GM12892 (cell line): ENCODE measurements at regions not wholly inside any gene's neighbourhood (a gene's known extent, or its start where the extent isn't known, plus 50 kb on each side); places are given as distances from the start of the nearest gene placed in this dataset.

Experiments
- POLR2A ChIP-seq: IDR thresholded peaks from 2 replicates; pipeline ENCODE4 v1.6.1; 2011; ENCODE audit warnings: low read depth, low read length, control low read depth
- POLR2AphosphoS5 ChIP-seq: IDR thresholded peaks from 2 replicates; pipeline ENCODE4 v1.6.1; 2011; ENCODE audit warnings: low read depth, low read length, control low read depth
- TAF1 ChIP-seq: IDR thresholded peaks from 2 replicates; pipeline ENCODE4 v1.6.1; 2011; ENCODE audit warnings: low read depth, mild to moderate bottlenecking, control low read depth, low read length, borderline replicate concordance

GRCh38 chr16:79728923-79729240, 128.3 kb upstream of the MAF start:
- TF ChIP-seq POLR2A: no peak
- no peak for TF ChIP-seq POLR2AphosphoS5
- TF ChIP-seq TAF1: no peak
